Ectodermal cell (in vitro differentiated cells): ENCODE measurements at regions not wholly inside any gene's neighbourhood (a gene's known extent, or its start where the extent isn't known, plus 50 kb on each side); places are given as distances from the start of the nearest gene placed in this dataset.
"Not testable (repeated sequence)": the region's sequence is repeated elsewhere in the genome, so short reads cannot be mapped to it uniquely, and the experiment has no call there.

Experiments
- H3K27ac ChIP-seq: 2 replicates; pipeline ENCODE4 v1.7.0; 2013; ENCODE audit warnings: mild to moderate bottlenecking, low read depth, low read length; ENCODE audit not compliant: insufficient read depth, poor library complexity, severe bottlenecking
- H3K27me3 ChIP-seq: 2 replicates; pipeline ENCODE4 v1.7.0; 2013; ENCODE audit warnings: mild to moderate bottlenecking, low read length; ENCODE audit not compliant: insufficient read depth, control insufficient read depth, poor library complexity, severe bottlenecking
- H3K36me3 ChIP-seq: one replicate; pipeline ENCODE4 v1.7.0; 2013; ENCODE audit warnings: low read length; ENCODE audit not compliant: control insufficient read depth, insufficient read depth
- H3K4me1 ChIP-seq: one replicate; pipeline ENCODE4 v1.7.0; 2013; ENCODE audit warnings: low read length; ENCODE audit not compliant: control insufficient read depth, insufficient read depth
- H3K4me3 ChIP-seq: 2 replicates; pipeline ENCODE4 v1.7.0; 2013; ENCODE audit warnings: low read depth, low read length, control low read depth; ENCODE audit not compliant: insufficient read depth
- H3K9me3 ChIP-seq: 2 replicates; pipeline ENCODE4 v1.7.0; 2013; ENCODE audit warnings: mild to moderate bottlenecking, low read length, moderate library complexity; ENCODE audit not compliant: control insufficient read depth
- WGBS, 2 experiments: methylation state at CpG; one replicate each; pipeline ENCODE4 v1.1.7; 2013; ENCODE audit warnings: missing lambda C conversion rate in 2 of 2; 5-methylcytosine and 5-hydroxymethylcytosine counted together

DNA sequence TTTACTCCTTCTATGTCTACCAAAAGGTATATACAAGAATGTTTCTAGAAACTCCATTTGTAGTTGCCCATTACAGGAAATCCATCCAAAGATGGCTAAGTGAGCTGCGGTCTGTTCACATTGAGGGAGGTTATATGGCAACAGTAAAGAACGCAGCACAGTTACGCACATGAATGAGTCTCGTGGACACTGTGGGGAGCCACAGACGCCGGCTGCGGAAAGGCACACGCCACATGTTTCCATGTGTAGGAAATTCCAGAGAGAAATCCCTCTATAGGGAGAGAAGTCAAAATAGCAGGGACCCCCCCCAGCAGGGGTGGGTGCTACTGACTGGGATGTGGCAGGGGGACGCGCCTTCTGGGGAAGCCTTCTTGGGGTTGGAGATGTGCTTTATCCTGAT, 139.0 kb upstream of the NCOR2 start:
- H3K27me3 ChIP-seq, result no peaks in the 10 kb centered on the region

DNA sequence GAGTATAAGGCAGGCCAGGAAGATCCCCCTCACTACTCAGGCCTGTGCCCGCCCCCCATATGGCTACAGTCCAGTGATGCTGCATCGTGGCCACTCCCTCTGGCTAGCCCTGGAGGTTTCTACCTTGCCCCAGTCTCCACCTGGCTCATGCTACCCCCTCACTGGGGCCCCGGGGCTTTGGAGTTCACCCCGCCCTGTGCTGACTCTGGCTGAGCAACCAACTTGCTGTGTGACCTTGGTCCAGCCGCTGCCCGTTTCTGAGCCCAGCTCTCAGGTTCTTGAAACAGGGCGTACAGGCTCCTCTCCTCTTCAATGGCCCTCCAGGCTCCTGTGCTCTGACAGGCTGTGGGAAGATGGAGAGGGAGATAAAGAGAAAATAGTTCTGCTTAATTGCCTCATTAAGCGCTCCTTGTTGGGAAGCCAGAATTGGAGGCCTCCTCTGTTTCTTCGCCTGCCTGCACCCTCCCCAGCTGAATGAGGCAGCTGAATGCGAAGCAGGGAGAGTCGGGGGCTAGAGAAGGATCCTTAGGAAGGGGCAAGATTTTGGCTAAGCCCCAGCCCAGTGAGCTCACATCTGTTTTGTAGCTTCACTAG, 138.2 kb upstream of the NCOR2 start:
- Histone ChIP-seq H3K4me3 (no peak overlapping the region), H3K27me3 (no peaks in the 10 kb centered on the region), H3K27ac (no peak overlapping the region), H3K9me3 (no peaks in the 10 kb centered on the region), H3K4me1 (peaks cover 6% of the 10 kb centered on the region), H3K36me3 (no peaks in the 10 kb centered on the region)
- 87 to 88% methylated on average over 11 of the region's 11 CpGs for WGBS, 2 experiments

More for the DNA sequence above, 139.0 kb upstream of the NCOR2 start:
- 95 to 96% methylated on average over 10 of the region's 10 CpGs for WGBS, 2 experiments
- Histone ChIP-seq H3K4me3 (no peak overlapping the region), H3K27ac (no peak overlapping the region), H3K36me3 (no peaks in the 10 kb centered on the region), H3K4me1 (no peaks in the 10 kb centered on the region), H3K9me3 (no peaks in the 10 kb centered on the region)

DNA sequence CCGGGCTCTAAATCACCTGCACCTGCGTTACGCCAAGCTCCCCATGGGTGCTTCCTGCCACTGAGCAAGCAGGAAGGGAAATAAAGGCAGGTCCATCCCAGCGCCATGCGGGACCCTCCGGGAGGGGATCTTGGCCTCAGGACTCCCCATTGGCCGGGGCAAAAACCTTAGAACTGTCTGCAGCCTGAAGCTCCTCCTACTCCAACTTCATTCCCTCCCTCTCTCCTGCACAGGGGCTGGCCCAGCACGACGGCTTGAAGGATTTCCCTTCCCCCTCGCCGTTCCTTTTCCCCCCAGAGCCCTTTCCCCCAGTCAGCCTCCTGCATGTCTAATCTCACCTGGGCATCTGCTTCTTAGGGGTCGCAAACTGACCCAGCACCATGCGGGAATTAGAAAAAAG, 137.2 kb upstream of the NCOR2 start:
- Histone ChIP-seq H3K27me3 (no peaks in the 10 kb centered on the region), H3K4me3 (no peak overlapping the region), H3K27ac (no peak overlapping the region), H3K36me3 (no peaks in the 10 kb centered on the region), H3K9me3 (no peaks in the 10 kb centered on the region), H3K4me1 (peaks cover 9% of the 10 kb centered on the region)
- WGBS, 2 experiments, result 83 to 89% methylated on average over 13 of the region's 13 CpGs

DNA sequence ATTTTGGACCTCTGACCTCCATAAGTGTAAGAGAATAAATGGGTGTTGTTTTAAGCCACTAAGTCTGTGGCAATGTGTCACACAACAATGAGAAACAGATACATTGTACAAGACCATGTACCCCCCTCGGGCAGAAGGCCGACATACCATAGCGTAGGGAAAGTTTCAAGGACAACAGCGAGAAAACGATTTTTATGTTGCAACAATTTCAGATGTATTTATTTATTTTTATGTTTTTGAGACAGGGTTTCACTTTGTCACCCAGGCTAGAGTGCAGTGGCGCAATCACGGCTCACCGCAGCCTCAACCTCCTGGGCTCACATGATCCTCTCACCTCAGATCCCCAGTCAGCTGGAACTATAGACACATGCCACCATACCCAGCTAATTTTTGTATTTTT, 136.4 kb upstream of the NCOR2 start:
- WGBS, 2 experiments, result 92 to 93% methylated on average over 8 of the region's 8 CpGs
- H3K4me1 ChIP-seq, result peaks cover 9% of the 10 kb centered on the region
- no peaks in the 10 kb centered on the region for H3K9me3 ChIP-seq
- no peak overlapping the region for H3K27ac ChIP-seq
- H3K36me3 ChIP-seq, result no peaks in the 10 kb centered on the region
- no peaks in the 10 kb centered on the region for H3K27me3 ChIP-seq
- H3K4me3 ChIP-seq, result no peak overlapping the region

DNA sequence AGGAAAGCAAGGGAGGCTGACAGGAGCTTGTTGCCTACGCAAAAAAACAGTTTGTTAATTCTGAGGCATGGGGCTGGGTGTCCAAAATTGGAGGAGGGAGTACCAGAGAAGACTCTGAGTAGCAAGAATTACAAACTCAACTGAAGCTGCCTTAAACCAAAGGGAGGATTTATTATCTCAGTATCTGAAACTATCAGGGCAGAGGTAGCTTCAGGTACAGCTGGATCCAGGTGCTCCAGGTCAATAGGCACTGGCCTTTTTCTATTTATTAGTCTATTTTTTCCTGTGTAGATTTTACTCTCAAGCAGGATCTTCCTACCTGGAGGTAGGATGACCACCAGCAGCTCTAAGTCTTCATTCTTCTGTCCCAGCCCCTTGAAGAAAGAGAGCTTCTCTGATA, 135.3 kb upstream of the NCOR2 start:
- Histone ChIP-seq H3K4me1 (peaks cover 9% of the 10 kb centered on the region), H3K36me3 (no peaks in the 10 kb centered on the region), H3K27ac (no peak overlapping the region), H3K9me3 (no peaks in the 10 kb centered on the region), H3K27me3 (no peaks in the 10 kb centered on the region), H3K4me3 (no peak overlapping the region)
- WGBS, 2 experiments, result 92 to 97% methylated on average over 1 of the region's 1 CpG

DNA sequence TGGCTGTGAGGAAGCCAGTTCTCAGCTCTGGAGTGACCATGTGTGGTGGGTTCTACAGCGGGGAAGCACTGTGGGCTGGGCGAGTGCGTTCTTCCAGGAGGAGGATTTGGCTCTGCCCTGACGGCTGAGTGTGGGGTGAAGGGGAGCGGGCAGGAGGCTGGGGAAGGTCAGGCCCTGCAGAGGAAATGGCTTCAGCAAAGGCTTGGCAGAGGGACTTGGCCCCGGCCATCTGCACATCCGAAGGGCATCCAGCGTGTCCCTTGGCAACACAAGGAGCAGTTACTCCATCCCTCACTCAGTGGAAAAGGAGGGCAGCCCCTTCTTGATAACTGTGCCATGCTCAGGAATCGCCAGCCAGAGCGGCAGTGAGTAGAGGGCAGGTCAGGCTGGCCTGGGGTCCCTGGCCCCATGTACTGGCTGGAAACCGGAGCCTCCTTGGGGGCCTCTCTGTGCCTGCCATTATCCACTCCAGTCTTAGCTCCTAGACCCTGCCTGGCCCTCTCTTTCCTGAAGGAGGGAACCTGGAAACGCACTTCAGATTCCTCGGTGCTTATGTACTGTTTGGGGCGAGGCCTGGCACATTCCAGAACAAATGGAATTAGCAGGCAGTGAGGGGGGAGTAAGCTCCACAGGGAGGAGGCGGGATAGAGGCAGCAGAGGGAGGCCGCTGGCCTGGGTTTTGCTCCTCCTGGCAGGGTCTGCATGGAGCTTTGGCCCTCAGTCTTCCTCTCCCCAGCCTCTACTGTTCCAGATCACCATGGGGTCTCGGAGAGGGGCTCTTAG, 133.6 kb upstream of the NCOR2 start:
- Histone ChIP-seq H3K27ac (no peak overlapping the region), H3K36me3 (no peaks in the 10 kb centered on the region), H3K4me3 (no peak overlapping the region), H3K27me3 (no peaks in the 10 kb centered on the region), H3K9me3 (no peaks in the 10 kb centered on the region), H3K4me1 (peaks cover 9% of the 10 kb centered on the region)
- 76 to 79% methylated on average over 17 of the region's 17 CpGs for WGBS, 2 experiments

DNA sequence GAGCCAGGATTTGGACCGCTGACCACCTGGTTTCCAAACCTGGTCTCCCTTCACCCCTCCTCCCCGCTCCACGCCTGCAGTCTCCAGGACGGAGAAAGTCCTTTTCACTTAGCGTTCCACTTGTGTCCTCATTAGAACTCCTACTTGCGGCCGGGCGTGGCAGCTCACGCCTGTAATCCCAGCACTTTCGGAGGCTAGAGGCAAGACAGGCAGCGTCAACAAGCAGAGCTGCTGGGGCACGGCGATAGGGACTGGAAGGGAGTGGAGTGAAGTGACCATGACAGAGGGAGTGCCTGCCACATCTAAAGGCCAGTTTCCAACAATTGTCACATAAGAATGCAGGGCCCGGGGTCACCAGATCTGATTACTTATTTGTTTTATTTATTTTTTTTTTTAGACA, 132.5 kb upstream of the NCOR2 start:
- 85% methylated on average over 14 of the region's 14 CpGs for WGBS, 2 experiments
- no peaks in the 10 kb centered on the region for H3K27me3 ChIP-seq
- no peak overlapping the region for H3K4me3 ChIP-seq
- no peaks in the 10 kb centered on the region for H3K36me3 ChIP-seq
- H3K4me1 ChIP-seq, result peaks cover 15% of the 10 kb centered on the region
- no peak overlapping the region for H3K27ac ChIP-seq
- no peaks in the 10 kb centered on the region for H3K9me3 ChIP-seq

DNA sequence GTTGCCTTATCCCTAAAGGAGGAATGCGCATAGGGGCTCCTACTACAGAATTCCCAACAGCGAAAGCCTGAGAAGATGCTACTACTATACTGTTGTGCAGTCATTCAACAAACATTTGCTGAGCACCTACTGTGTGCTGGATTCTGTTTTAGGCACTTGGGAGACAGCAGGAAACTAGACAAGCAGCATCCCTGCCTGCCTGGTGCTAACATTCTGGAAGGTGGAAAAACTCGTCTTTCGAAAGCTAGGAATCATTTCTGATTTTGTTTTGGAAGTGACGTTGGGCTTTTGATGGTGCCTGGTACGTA, 131.5 kb upstream of the NCOR2 start:
- Histone ChIP-seq H3K4me1 (peaks cover 22% of the 10 kb centered on the region), H3K4me3 (no peak overlapping the region), H3K9me3 (no peaks in the 10 kb centered on the region), H3K36me3 (no peaks in the 10 kb centered on the region), H3K27ac (no peak overlapping the region), H3K27me3 (no peaks in the 10 kb centered on the region)
- whole genome bisulfite sequencing, 2 experiments, result 94 to 97% methylated on average over 6 of the region's 6 CpGs

DNA sequence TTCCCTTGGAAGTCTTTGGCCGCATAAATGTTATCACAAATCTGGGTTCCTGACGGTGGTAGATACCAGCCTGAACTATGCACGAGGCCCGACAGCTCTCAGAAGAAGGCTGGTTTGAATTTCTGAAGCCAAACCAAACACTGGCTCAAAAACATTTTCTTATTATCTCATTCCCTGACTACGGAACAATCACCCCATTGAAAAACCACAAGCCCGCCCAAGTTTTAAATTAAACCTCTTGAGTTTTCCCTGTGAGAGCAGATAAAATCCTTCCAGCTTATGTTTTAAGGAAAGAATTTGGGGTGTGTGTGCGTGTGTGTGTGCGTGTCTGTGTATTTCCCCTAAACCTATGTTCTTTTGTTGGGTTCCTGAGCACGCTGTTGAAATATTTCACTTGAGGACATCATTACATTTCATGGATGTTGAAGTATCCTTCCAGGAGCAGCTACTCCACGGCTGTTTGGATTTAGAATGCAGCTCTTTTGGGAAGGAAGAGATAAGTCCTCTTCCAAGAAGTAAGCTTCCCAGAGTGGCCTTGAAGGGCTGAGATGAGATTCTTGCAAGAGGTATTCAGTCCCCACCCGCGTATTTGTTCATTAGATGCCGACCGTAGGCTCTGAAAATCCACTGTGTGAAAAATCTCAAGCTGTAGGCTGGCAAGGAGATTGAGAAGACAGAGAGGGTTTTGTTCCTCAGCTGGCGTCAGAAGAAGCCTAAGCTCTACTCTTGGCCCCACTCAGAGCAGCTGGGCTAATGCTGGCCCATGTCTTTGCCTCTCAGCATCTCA, 131.0 kb upstream of the NCOR2 start:
- no peak overlapping the region for H3K4me3 ChIP-seq
- peaks cover 22% of the 10 kb centered on the region for H3K4me1 ChIP-seq
- H3K36me3 ChIP-seq, result no peaks in the 10 kb centered on the region
- WGBS, 2 experiments, result 92 to 93% methylated on average over 15 of the region's 15 CpGs
- no peaks in the 10 kb centered on the region for H3K27me3 ChIP-seq
- no peak overlapping the region for H3K27ac ChIP-seq
- no peaks in the 10 kb centered on the region for H3K9me3 ChIP-seq

DNA sequence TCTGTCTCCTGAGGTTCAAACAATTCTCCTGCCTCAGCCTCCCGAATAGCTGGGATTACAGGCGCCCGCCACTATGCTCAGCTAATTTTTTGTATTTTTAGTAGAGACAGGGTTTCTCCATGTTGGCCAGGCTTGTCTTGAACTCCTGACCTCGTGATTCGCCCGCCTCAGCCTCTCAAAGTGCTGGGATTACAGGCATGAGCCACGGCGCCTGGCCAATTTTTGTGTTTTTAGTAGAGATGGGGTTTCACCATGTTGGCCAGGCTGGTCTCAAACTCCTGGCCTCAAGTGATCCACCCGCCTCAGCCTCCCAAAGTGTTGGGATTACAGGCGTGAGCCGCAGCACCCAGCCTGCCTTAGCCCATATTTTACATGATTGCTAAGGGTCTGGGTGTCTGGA, 130.3 kb upstream of the NCOR2 start:
- H3K9me3 ChIP-seq, H3K27me3 ChIP-seq, H3K36me3 ChIP-seq, H3K4me3 ChIP-seq, H3K27ac ChIP-seq: not testable (repeated sequence)
- 90 to 92% methylated on average over 11 of the region's 11 CpGs for WGBS, 2 experiments
- H3K4me1 ChIP-seq, result peaks cover 22% of the 10 kb centered on the region
